Erythroblast (primary cell): ENCODE measurements at regions not wholly inside any gene's neighbourhood (a gene's known extent, or its start where the extent isn't known, plus 50 kb on each side); places are given as distances from the start of the nearest gene placed in this dataset.

Source experiments
- DNase-seq, 2 experiments: peaks; one replicate each; lab custom pipeline; 2025; lab: John Stamatoyannopoulos, UW
- GATA1 ChIP-seq: IDR thresholded peaks from 2 replicates; pipeline ENCODE4 v1.6.1; 2011; ENCODE audit warnings: low read depth, mild to moderate bottlenecking, control low read depth, low read length, moderate library complexity
- POLR2A ChIP-seq: IDR thresholded peaks from 2 replicates; pipeline ENCODE4 v1.6.1; 2011; ENCODE audit warnings: mild to moderate bottlenecking, low read length

- DNase-seq = no peak
- TF ChIP-seq POLR2A (no peak), GATA1 (no peak)
Measured at GRCh38 chr6:91608428-91608827, 1021.6 kb upstream of the MAP3K7 start.

DNA sequence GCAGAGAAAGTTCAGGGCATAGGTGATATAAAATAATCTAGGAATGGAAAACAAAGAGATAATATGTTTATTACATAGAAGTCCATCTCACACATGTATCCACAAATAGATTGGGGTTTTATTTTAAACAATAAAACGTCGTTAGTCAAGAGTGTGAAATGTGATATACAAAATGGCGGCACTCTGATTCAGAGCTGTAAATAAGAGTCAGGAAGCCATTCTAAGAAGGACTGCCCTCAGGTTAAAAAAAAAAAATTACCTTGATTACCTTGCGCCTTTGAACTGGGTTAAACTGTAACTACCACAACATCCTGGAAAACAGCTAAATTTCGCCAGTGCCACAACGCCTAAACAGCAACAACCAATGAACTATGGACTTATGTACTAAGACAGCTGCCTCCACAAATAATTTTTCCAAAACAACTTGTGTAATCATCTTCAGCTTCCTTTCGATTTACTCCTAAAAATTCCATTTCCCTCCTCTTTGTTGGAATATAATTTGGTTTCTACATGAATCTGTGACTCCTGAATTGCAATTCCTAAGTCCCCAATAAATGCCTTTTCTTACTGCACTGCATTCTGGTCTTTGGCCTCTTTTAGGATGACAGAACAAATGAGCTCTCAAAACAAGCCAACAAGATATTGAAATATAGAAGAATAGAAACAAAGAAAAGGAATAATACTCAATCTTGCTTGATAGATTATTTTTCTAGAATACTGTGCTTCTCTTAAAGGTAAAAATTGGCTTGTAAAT lies 1019.5 kb upstream of the MAP3K7 start:
- TF ChIP-seq POLR2A (no peak), GATA1 (no peak)
- DNase-seq = no peak

DNA sequence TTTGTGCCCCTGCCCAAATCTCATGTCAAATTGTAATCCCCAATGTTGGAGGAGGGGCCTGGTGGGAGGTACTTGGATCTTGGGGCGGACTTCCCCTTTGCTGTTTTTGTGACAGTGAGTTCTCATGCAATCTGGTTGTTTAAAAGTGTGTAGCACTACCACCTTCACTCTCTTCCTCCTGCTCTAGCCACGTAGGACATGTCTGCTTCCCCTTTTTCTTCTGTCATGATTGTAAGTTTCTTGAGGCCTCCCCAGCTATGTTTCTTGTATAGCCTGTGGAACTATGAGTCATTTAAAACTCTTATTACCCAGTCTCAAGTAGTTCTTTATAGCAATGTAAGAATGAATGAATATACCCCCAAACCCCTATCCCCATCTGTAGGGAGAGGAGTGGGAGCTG lies 1013.7 kb upstream of the MAP3K7 start:
- DNase-seq = no peak
- TF ChIP-seq POLR2A = no peak
- no peak for TF ChIP-seq GATA1

- no peak for DNase-seq
- no peak for TF ChIP-seq POLR2A
- no peak for TF ChIP-seq GATA1
Measured at GRCh38 chr6:91590191-91590590, 1003.3 kb upstream of the MAP3K7 start.

DNA sequence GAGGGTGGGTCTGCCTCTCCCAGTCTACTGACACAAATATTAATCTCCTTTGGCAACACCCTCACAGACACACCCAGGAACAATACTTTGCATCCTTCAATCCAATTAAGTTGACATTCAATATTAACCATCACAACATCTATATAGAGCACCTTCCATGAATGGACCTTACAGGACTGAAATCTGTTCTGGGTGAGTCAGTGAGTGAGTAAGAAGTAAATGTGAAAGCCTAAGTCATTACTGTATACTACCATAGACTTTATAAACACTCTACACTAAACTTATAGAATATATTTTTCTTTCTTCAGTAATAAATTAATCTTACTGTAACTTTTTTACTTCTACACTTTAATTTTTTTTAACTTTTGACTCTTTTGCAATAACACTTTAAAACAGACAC lies 993.8 kb upstream of the MAP3K7 start:
- TF ChIP-seq POLR2A = no peak
- TF ChIP-seq GATA1 = no peak
- DNase-seq = no peak

DNA sequence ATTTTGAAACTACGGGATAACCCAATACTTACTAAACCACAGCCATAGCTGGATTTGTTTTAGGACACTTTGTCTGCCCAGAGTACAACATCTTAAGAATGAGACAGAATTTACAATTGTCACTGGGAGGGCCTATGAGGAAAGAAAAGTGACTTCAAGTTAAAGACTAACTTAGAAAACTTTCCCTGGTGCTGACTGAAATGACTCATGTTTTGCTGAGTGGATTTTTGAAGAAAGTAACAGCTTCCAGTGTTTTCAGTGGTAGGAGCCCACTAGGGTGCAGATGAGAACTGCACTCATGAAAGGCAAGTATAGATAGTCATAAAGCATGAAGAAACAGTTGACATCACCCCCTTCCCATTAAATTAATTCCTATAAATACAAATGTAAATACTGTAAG lies 988.2 kb upstream of the MAP3K7 start:
- no peak for TF ChIP-seq POLR2A
- no peak for TF ChIP-seq GATA1
- DNase-seq = no peak

DNA sequence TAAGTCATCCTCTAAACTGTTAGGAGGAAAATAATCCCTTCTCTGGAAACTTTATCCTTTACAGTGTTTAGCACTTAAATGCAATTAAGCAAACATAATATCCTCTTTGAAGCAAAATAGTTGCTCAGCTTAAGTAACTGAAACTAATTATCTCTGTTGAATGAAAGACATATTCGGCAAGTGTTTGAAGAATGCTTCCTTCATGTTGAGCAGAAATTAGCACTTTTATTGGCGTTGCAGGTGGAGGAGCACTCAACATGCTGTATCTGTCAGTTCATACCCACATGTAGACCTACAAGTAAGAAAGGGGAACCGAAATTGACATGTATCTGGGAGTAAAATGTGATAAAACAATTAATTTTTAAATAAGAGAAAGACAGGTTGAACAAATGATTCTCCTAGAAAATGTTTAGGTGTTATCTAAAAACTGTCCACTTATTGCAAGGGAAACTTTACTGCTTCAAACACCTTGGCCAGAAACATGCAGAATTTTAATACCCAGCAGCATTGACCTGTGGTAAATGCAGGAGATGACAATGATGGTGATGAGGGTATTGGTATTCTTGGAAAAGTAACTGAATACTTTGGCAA lies 987.0 kb upstream of the MAP3K7 start:
- TF ChIP-seq GATA1 (no peak), POLR2A (no peak)

DNA sequence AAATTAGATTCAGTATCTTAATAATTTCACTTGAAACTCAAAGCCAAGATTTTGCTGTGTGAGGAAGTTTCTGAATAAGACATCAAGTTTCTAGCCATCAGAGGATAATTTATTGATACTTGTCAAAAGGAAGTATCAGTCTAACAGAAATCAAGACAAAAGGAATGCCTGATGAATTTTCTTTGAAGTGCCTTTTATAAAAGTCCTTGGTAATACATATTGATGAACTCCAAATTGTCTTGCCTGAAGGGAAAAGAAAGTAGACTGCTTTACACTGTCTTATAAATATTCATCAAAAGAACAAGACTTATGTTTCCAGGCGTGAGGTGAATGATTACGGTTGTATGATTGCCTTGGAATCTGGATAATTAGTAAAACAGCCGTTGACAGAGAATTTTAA lies 986.0 kb upstream of the MAP3K7 start:
- no peak for DNase-seq
- TF ChIP-seq POLR2A (no peak), GATA1 (no peak)

More for the DNA sequence above, 987.0 kb upstream of the MAP3K7 start:
- DNase-seq = no peak

- DNase-seq = no peak
- no peak for TF ChIP-seq GATA1
- TF ChIP-seq POLR2A = no peak
Measured at GRCh38 chr6:91569071-91569470, 982.2 kb upstream of the MAP3K7 start.

- TF ChIP-seq POLR2A (no peak), GATA1 (no peak)
- DNase-seq = no peak
Measured at GRCh38 chr6:91566467-91566866, 979.6 kb upstream of the MAP3K7 start.

GRCh38 chr6:91565207-91565606 lies 978.3 kb upstream of the MAP3K7 start:
- TF ChIP-seq POLR2A (no peak), GATA1 (no peak)

DNA sequence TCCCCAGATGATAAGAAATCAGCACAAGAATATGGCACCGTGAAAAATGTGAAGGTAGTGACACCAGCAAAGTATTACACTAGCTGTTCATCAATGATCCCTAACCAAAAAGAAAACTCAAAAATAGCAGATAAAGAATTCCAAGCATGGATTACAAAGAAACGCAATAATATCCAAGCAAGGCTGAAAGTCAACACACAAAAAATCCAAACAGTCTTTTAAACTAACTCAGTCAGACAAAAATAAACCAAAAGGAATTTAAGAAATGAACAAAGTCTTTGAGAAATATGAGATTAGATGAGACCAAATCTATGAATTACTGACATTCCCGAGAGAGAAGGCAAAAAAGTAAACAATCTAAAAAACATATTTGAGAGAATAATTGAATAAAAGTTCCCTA lies 976.1 kb upstream of the MAP3K7 start:
- DNase-seq = no peak

More at GRCh38 chr6:91565207-91565606, 978.3 kb upstream of the MAP3K7 start:
- no peak for DNase-seq

DNA sequence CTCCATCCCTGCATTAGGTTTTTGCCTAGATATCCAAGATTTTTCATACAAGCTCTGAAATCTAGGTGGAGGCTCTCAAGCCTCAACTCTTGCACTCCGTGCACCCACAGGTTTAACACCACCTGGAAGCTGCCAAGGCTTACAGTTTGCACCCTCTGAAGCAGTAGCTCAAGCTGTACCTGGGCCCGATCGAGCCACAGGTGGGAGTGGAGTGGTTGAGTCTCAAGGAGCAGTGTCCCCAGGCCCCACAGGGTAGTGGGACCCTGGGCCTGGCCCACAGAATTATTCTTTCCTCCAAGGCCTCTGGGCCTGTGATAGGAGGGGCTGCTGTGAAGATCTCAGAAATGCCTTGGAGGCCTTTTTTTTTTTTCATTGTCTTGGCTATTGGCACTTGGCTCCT lies 973.5 kb upstream of the MAP3K7 start:
- DNase-seq = no peak
- TF ChIP-seq POLR2A (no peak), GATA1 (no peak)

More for the DNA sequence above, 976.1 kb upstream of the MAP3K7 start:
- TF ChIP-seq GATA1 (no peak), POLR2A (no peak)

DNA sequence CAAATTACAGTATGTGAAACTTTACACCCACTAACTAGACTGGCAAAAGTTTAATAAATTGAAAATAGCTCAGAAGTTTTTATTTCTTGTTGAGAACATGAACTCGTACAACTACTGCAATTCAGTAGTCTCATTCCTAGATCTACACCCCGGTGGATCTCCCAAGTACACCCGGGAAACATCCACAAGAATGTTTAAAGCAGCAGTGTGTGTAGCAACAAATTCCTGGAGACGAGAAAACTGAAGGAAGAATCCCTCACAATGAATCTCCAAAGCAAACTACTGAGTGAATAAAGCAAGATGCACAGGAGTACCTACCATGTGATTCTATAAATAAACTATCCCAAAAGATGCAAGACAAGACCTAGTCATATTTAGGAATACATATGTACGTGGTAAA lies 954.0 kb upstream of the MAP3K7 start:
- TF ChIP-seq GATA1 (no peak), POLR2A (no peak)
- DNase-seq = no peak
